HG03457 (cell line): ENCODE measurements at regions not wholly inside any gene's neighbourhood (a gene's known extent, or its start where the extent isn't known, plus 50 kb on each side); places are given as distances from the start of the nearest gene placed in this dataset.
"Not testable (repeated sequence)": the region's sequence is repeated elsewhere in the genome, so short reads cannot be mapped to it uniquely, and the experiment has no call there.

Experiments used
- ATAC-seq: cut with Tn5 transposase; IDR thresholded peaks from one replicate; pipeline ENCODE4 v1.9.1; 2021; ENCODE audit warnings: moderate number of reproducible peaks; ENCODE audit not compliant: unreplicated experiment

DNA sequence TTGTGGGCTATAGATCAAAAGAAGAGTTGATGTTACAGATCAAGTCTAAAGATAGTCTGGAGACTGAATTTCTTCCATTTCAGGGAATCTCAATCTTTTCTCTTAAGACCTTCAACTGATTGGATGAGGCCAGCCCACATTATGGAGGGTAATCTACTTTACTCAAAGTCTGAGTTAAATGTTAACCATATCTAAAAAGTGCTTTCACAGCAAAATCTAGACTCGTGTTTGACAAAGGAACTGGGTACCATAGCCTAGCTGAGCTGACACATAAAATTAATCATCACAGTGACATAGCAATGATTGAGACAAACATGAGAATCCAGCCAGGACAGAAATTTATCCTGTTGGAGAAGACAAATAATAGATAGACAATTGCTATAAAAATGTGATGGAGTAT is 407.9 kb upstream of the GRM7 start:
- ATAC-seq, result no peak

GRCh38 chr3:6455031-6455430 is 405.9 kb upstream of the GRM7 start:
- ATAC-seq, result no peak

DNA sequence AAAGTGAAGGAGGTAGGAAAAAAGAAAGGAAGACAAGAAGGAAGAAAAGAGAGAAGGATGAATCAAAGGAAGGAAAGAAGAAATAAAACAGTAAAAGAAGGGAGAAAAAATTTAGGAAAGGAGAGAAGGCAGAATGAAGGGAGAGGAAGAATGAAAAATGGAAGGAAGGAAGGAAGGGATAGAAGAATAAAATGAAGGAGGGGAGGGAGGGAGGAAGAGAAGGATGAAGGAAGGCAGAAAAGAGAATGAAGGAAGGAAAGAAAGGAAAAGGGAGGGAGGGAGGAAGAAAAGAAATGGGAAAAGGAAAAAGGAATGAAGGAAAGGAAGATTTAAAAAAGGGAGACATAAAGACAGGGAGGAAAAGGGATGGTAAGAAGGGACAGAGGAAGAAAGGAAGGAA is 393.7 kb upstream of the GRM7 start:
- ATAC-seq, result no peak

GRCh38 chr3:6468589-6468988 is 392.3 kb upstream of the GRM7 start:
- no peak for ATAC-seq

DNA sequence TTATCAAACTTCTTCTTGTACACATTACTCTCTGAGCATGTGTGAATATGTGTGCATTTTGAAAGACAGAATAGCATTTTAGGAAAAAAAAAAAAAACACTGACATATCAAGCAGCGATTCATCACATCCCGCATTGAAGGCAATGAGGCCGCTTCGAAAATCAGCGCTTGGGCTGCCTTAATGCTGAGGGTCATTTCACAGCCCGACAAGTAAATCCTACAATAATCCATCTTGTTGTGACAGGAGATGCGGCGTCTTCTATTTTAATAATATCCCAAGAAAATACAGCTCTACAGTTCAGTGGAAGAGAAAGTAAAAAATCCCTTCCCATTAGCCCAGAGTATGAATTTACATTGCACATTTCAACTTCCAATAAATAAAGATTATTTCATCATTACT is 389.2 kb upstream of the GRM7 start:
- ATAC-seq, result no peak

DNA sequence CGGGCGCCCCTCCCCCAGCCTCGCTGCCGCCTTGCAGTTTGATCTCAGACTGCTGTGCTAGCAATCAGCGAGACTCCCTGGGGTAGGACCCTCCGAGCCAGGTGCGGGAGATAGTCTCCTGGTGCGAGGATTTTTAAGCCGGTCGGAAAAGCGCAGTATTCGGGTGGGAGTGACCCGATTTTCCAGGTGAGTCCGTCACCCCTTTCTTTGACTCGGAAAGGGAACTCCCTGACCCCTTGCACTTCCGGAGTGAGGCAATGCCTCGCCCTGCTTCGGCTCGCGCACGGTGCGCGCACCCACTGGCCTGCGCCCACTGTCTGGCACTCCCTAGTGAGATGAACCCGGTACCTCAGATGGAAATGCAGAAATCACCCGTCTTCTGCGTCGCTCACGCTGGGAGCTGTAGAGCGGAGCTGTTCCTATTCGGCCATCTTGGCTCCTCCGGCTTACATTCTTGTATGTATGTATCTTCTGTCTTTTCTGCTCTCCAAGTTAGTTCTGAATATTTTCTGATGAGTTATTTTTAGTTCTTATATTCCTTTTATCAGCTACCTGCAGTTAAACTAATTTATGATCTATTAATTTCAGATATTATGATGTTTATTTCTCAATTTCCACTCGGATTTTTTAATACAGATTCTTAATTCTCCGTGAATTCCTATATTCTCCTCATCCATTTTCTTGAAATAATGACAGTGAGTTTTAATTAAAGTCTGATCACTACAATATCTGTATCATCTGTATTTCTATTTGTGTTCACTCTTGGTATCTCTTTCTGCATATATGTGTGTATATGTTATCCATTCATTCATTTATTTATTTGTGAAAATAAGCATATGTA is 370.2 kb upstream of the GRM7 start:
- not testable (repeated sequence) for ATAC-seq

DNA sequence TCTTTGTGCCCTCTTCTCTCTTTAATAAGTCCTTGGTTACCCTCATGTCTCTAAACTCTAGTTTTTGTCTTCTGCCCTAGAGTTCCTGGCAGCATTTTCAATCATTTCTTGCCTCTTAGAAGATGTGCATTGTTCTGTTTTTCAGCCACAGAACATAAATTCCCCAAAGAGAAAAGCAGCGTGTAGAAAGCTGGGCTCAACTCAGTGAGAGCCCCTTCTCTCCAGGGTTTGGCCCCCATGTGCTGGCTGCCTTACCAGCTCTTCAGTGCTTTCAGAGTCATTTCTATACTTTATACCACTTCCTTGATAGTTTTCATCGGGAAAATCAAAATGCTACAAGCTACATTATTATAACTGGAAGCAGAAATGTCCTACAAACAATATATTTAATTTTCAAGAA is 369.1 kb upstream of the GRM7 start:
- no peak for ATAC-seq

- no peak for ATAC-seq
Observed at GRCh38 chr3:6492306-6492705, 368.6 kb upstream of the GRM7 start.

- not testable (repeated sequence) for ATAC-seq
Observed at GRCh38 chr3:6498944-6499343, 362.0 kb upstream of the GRM7 start.

GRCh38 chr3:6504347-6504746 is 356.6 kb upstream of the GRM7 start:
- ATAC-seq, result no peak

- no peak for ATAC-seq
Observed at GRCh38 chr3:6504834-6505233, 356.1 kb upstream of the GRM7 start.

DNA sequence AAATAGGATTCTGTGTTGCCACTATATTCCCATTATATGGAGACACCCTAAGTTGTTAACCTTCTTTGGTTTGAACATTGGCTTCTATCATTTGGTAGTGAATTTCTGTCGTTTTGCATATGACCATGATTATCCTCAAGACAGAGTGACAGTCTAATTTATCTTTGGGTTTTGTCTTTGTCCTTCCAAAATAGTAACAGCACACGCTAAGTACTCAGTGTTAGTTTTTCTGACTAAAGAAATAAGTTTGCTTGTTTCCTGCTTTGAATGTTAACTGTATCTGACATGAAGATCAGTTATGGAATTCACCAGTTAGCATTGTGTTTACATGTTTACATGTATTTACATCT is 352.5 kb upstream of the GRM7 start:
- no peak for ATAC-seq

GRCh38 chr3:6509576-6509975 is 351.3 kb upstream of the GRM7 start:
- ATAC-seq, result no peak

DNA sequence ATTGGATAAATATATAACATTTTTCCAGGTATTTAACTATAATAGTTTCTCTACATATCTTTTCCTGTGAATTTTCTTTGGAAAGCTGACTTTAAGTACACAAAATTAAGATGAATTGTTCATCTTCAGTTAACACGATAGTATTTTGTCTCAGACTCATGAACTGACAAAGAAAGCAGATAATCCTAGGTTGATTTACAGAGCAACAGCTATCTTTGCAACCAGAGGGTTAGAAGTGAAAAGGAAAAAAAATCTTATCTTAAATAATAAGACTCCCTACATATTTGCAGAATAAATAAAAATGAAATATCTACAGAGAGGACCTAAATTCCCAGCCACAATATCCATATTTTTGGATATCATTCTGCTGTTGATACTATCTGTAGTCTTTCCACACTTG is 350.2 kb upstream of the GRM7 start:
- no peak for ATAC-seq

DNA sequence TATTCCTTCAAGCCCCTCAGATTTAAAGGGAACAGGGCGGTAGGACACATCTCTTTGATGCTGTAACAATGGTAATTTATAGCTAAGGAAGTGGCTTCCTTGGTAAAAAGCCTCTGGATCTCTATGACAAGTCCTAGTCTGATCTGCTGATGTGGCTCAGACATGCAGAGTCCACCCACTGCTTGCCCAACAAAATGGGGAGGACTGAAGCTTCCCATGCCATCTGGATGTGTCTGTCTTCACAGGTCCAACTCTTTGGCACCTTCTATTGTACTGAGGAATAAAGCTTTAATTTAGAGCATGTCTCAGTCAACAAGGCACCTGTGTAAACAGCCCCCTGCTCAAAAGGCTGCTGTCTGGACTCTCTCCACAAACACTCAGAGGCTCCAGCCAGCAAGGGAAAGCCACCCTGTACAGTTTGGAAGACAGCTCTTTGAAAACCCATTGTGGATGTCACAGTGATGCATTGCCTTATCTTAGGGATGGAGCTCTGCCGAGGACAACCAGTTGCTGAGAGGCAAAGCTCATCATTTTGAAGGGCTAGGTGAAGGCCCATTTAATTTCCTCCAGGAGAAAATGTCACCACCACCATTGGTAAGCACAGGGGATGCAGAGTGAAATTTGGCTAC is 348.6 kb upstream of the GRM7 start:
- ATAC-seq, result no peak

DNA sequence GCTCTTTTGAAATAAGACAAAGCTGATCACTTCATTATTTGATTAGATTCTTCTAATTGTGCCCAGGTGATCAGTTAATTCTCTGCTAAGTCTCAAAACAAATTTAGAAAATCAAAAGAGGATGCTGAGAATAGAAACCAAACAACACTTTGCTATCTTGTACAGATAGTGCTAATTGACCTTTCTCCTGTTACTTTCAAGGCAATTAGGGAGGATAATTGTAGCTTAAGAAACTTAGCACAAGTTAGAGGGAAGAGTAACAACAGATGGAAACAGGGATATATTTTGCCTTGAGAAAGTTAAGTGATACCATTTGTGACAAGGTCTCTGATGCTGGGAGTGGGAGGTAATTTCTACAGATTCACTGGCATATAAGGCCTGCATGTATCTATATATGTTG is 344.8 kb upstream of the GRM7 start:
- ATAC-seq, result no peak

DNA sequence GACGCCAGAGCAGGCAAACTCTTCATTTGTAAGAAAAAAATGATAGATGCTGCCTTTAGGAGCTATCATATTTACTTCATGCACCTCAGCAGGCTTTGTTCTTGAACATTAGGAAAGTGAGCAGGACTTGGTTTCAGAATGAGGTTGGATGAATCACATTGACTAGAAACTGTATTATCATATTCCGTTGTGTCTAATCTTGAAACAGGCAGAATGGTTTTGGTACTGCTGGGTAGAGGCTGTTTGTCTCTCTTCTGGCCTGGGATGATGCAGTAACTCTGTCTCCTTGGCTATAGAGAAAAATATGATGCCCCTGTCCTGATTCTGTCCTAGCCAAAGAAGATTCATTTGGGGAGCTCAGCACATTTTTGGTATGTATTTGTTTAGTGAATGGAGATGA is 344.2 kb upstream of the GRM7 start:
- ATAC-seq, result no peak

GRCh38 chr3:6518709-6519345 is 342.1 kb upstream of the GRM7 start:
- no peak for ATAC-seq

DNA sequence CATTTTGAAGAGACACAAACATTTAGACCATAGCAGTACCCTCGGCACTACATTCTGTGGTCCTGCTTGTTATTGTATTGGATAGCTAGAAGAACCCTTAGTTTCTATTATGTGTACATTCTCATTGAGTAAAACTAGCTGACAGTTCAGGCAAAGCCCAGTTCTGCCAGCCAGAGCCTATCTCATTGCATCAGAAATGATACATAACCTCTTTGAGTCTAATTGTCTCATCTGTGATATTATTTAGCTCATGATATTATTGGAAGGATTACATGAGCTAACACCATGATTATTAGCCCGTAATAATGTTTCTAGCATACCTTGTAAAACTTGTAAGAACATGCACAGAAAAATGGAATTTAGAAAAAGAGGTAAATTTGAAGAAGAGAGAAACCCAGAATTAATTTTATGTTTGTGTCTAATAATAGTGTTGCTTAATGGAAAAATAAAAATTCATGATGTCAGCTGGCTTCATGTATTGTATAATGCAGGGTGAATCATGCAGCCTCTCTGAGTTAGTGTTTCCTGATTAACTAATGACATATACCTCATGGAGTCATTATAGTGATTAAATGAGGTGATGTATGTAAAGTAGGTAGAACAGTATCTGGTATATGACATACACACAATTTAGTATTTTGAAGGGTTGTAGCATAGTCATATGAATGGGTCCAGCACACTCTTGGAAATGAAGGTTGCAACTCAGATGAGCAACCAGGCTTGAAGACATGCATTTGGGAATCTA is 339.4 kb upstream of the GRM7 start:
- ATAC-seq, result no peak

DNA sequence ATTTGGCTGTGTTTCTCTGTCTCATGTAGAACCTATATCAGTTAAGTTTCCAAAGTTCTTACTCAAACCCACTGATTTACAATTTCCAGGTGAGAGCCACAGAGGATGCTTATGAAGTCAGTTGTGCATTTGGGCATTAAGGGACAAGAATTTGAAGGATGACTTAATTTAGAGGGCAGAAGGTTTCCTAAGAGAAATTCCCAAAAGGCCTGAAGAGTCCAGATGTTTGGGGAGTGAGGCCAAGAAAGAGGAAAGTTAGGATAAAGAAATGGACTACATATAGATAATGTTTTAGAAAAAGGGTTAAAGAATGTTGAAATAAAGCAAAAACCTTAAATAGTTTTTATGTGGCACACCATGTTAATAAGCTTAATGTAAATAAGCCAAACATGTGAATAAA is 338.7 kb upstream of the GRM7 start:
- ATAC-seq, result no peak

DNA sequence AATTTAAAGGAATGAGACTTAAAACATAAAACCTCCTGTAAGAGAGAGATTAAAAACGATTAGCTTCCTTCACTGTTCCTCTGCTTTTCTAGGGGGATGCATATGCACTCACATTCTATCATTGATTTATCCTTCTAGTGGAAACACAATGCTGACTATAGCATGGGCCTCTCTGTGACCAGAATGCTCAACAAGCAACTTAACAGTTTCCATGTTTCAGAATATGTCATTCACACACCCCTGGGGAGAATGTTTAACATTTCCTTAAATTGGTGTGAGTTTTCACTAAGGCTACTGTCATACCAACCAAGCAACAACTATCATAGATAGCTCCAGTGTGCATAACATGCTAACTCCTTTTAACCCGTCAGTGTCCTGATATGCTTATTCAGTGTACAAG is 337.9 kb upstream of the GRM7 start:
- no peak for ATAC-seq

GRCh38 chr3:6524479-6524878 is 336.4 kb upstream of the GRM7 start:
- ATAC-seq, result no peak
